HCT116 (cell line): ENCODE measurements at regions not wholly inside any gene's neighbourhood (a gene's known extent, or its start where the extent isn't known, plus 50 kb on each side); places are given as distances from the start of the nearest gene placed in this dataset.

ENCODE experiments used
- ATAC-seq: fragments of 200-7000 bp; cut with Tn5 transposase; 2 replicates; pipeline ENCODE4 v1.9.1; 2020; ENCODE audit warnings: mild to moderate bottlenecking, moderate library complexity
- BruUV-seq: library from RNA; stranded (reverse); fragments of 400-500 nt; replicated peaks from 2 replicates; lab custom pipeline; 2021; lab: Mats Ljungman, UMichigan
- CTCF ChIA-PET: fragments of 300-600 bp; sonication (Branson Sonifier 250); formaldehyde crosslinking; loops from one replicate; lab custom pipeline; 2021; ENCODE audit warnings: antibody characterized with exemption; lab: Charles Lee
- POLR2A ChIA-PET: fragments of 300-600, 350-600 bp; sonication (Branson Sonifier 250); formaldehyde crosslinking; loops from one replicate; lab custom pipeline; 2021; ENCODE audit warnings: antibody characterized with exemption; lab: Charles Lee
- RAD21 ChIA-PET, 2 experiments: fragments of 300-600 bp; sonication (Branson Sonifier 250); formaldehyde crosslinking; loops; one replicate each; lab custom pipeline; 2023; ENCODE audit warnings: low total read pairs in 2 of 2; ENCODE audit not compliant: uncharacterized antibody in 2 of 2, unreplicated experiment in 2 of 2, low non-redundant PET in 1 of 2; lab: Charles Lee
- DNase-seq: peaks from one replicate; pipeline ENCODE4 v3.0.0-alpha.2; 2010; ENCODE audit warnings: low read depth, low spot score
- H2AFZ ChIP-seq: fragments of 200-600 bp; shearing (Covaris generic), sonication (generic); 2 replicates; pipeline ENCODE4 v1.6.1; 2017; ENCODE audit warnings: low read depth, mixed run types, mixed read lengths, antibody characterized with exemption, low read length; ENCODE audit not compliant: poor library complexity, severe bottlenecking
- H3K27ac ChIP-seq: 2 replicates; pipeline ENCODE4 v1.5.1; 2012; ENCODE audit warnings: low read depth, low read length
- H3K27me3 ChIP-seq: fragments of 200-600 bp; sonication (generic); 2 replicates; pipeline ENCODE4 v1.6.1; 2016; ENCODE audit warnings: mixed run types, low read length, mixed read lengths; ENCODE audit not compliant: insufficient read depth
- H3K36me3 ChIP-seq, 2 experiments: fragments of 200-500 bp in 1 of 2; fragments of 200-600 bp in 1 of 2; sonication (Bioruptor generic) in 1 of 2; sonication (generic) in 1 of 2; 2 replicates each; pipeline versions ENCODE4 v1.5.1 to v1.6.1; 2014 to 2016; ENCODE audit warnings: low read length in 2 of 2, inconsistent platforms in 1 of 2, mixed read lengths in 1 of 2, mixed run types in 1 of 2; ENCODE audit not compliant: insufficient read depth in 2 of 2, control insufficient read depth in 1 of 2
- H3K4me1 ChIP-seq, 2 experiments: fragments of 200-600 bp in 1 of 2; sonication (generic) in 1 of 2; 2 replicates each; pipeline versions ENCODE4 v1.5.1 to v1.6.1; 2012 to 2017; ENCODE audit warnings: low read length in 2 of 2, inconsistent platforms in 1 of 2, mild to moderate bottlenecking in 1 of 2, mixed read lengths in 1 of 2, mixed run types in 1 of 2, moderate library complexity in 1 of 2; ENCODE audit not compliant: insufficient read depth in 2 of 2, control insufficient read depth in 1 of 2
- H3K4me2 ChIP-seq: fragments of 200-600 bp; sonication (generic); 2 replicates; pipeline ENCODE4 v1.6.1; 2017; ENCODE audit warnings: mixed run types, low read length, mixed read lengths
- H3K4me3 ChIP-seq, 2 experiments: fragments of 200-600 bp in 1 of 2; sonication (generic) in 1 of 2; replicated peaks in 1 of 2; 2 replicates each; pipeline ENCODE4 v1.5.1; 2011 to 2016; ENCODE audit warnings: low read length in 2 of 2, control low read depth in 1 of 2, low read depth in 1 of 2, mild to moderate bottlenecking in 1 of 2, mixed read lengths in 1 of 2, mixed run types in 1 of 2
- H3K79me2 ChIP-seq: fragments of 200-600 bp; sonication (generic); 2 replicates; pipeline ENCODE4 v1.6.1; 2017; ENCODE audit warnings: mild to moderate bottlenecking, mixed run types, low read length, moderate library complexity, mixed read lengths; ENCODE audit not compliant: insufficient read depth
- H3K9ac ChIP-seq: fragments of 200-600 bp; sonication (generic); 2 replicates; pipeline ENCODE4 v1.6.1; 2016; ENCODE audit warnings: low read length, mixed read lengths
- H3K9me2 ChIP-seq: fragments of 200-600 bp; sonication (generic), shearing (Covaris generic); 2 replicates; pipeline ENCODE4 v1.6.1; 2017; ENCODE audit warnings: mixed run types, mild to moderate bottlenecking, moderate library complexity; ENCODE audit not compliant: insufficient read depth
- H3K9me3 ChIP-seq, 2 experiments: fragments of 200-500 bp in 1 of 2; fragments of 200-600 bp in 1 of 2; sonication (Bioruptor generic) in 1 of 2; sonication (generic) in 1 of 2; 2 replicates each; pipeline ENCODE4 v1.6.1; 2014 to 2017; ENCODE audit warnings: low read length in 2 of 2, mixed read lengths in 2 of 2, inconsistent platforms in 1 of 2, low read depth in 1 of 2, mild to moderate bottlenecking in 1 of 2, mixed run types in 1 of 2, moderate library complexity in 1 of 2; ENCODE audit not compliant: control insufficient read depth in 1 of 2, insufficient read depth in 1 of 2
- H4K20me1 ChIP-seq: fragments of 200-600 bp; sonication (generic), shearing (Covaris generic); 2 replicates; pipeline ENCODE4 v1.6.1; 2017; ENCODE audit warnings: mixed run types, mild to moderate bottlenecking, moderate library complexity; ENCODE audit not compliant: insufficient read depth
- ATF3 ChIP-seq: IDR thresholded peaks from 2 replicates; pipeline ENCODE4 v1.6.1; 2012
- CBX3 ChIP-seq: IDR thresholded peaks from 2 replicates; pipeline ENCODE4 v1.6.1; 2012; ENCODE audit warnings: low read depth
- CEBPB ChIP-seq: IDR thresholded peaks from 2 replicates; pipeline ENCODE4 v1.6.1; 2012; ENCODE audit warnings: low read depth
- CTCF ChIP-seq, 3 experiments: fragments of 200-600 bp in 1 of 3; sonication (generic) in 1 of 3; IDR thresholded peaks in 2 of 3; conservative IDR thresholded peaks in 1 of 3; 2 replicates each; pipeline ENCODE4 v1.5.1; 2012 to 2017; ENCODE audit warnings: low read depth in 2 of 3, low read length in 2 of 3, antibody characterized with exemption in 1 of 3, borderline replicate concordance in 1 of 3, control low read depth in 1 of 3, mild to moderate bottlenecking in 1 of 3, mixed read lengths in 1 of 3, mixed run types in 1 of 3, moderate library complexity in 1 of 3; ENCODE audit not compliant: insufficient read depth in 1 of 3
- ELF1 ChIP-seq: IDR thresholded peaks from 2 replicates; pipeline ENCODE4 v1.6.1; 2012; ENCODE audit warnings: low read depth, borderline replicate concordance
- EZH2phosphoT487 ChIP-seq: fragments of 200-600 bp; IDR thresholded peaks from 2 replicates; pipeline ENCODE4 v1.6.1; 2018; ENCODE audit warnings: antibody characterized with exemption, borderline replicate concordance
- FOSL1 ChIP-seq: IDR thresholded peaks from 2 replicates; pipeline ENCODE4 v1.6.1; 2012; ENCODE audit warnings: low read depth
- JUND ChIP-seq: IDR thresholded peaks from 2 replicates; pipeline ENCODE4 v1.6.1; 2012
- POLR2A ChIP-seq: IDR thresholded peaks from 2 replicates; pipeline ENCODE4 v1.7.0; 2011; ENCODE audit warnings: borderline replicate concordance; ENCODE audit not compliant: insufficient read depth, insufficient read length; ENCODE audit errors: extremely low read depth
- RAD21 ChIP-seq: IDR thresholded peaks from 2 replicates; pipeline ENCODE4 v1.6.1; 2012; ENCODE audit warnings: low read depth, mild to moderate bottlenecking
- TCF7L2 ChIP-seq: IDR thresholded peaks from 2 replicates; pipeline ENCODE4 v1.7.0; 2011; ENCODE audit warnings: borderline replicate concordance, inconsistent platforms; ENCODE audit not compliant: insufficient read depth, insufficient read length; ENCODE audit errors: extremely low read depth
- ZFX ChIP-seq: fragments of 450-650 bp; IDR thresholded peaks from 2 replicates; pipeline ENCODE4 v1.6.1; 2017
- ZNF274 ChIP-seq: fragments of 200-500 bp; sonication (Bioruptor generic); IDR thresholded peaks from 2 replicates; pipeline ENCODE4 v1.6.1; 2014; ENCODE audit warnings: mild to moderate bottlenecking, low read depth, low read length, inconsistent platforms
- intact Hi-C: fragments of 100-400 bp; cut with micrococcal nuclease; formaldehyde crosslinking; loops from 2 replicates; pipeline ENCODE4 v1.10.0; 2022
- TF ChIP-seq, protein P1 (sequence below): IDR thresholded peaks from 2 replicates; pipeline ENCODE4 v1.6.1; 2012

DNA sequence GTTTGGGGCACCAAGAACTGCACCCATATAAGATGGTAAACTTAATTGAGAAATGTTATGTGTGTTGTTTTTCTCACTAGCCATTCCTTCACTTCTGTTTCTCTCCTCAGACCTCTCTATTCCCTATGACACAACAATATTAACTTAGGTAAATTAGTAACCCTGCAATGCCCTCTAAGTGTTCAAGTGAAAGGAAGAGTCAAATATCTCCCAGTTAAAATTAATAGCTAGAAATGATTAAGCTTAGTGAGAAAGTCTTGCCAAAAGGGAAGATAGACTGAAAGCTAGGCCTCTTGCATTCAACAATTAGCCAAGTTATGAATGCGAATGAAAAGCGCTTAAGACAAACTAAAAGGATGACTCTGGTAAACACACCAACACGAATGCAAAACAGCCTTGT, 132.9 kb upstream of the KLF8 start (continued):
- TF ChIP-seq CTCF (IDR thresholded peaks at IDR 0.05 in 2 of 3, conservative IDR thresholded peaks at IDR 0.05 in 1 of 3; ENCODE audit: borderline replicate concordance in 1 of 3, insufficient read depth in 1 of 3, low read depth in 2 of 3, low read length in 2 of 3): no peak
- no peak for TF ChIP-seq CBX3
- no peak for TF ChIP-seq FOSL1
- TF ChIP-seq JUND: no peak
- no peak for TF ChIP-seq EZH2phosphoT487
- no peak for TF ChIP-seq POLR2A
- TF ChIP-seq, protein P1, sequence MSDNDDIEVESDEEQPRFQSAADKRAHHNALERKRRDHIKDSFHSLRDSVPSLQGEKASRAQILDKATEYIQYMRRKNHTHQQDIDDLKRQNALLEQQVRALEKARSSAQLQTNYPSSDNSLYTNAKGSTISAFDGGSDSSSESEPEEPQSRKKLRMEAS: no peak
- TF ChIP-seq ZNF274: no peak
- no peak for TF ChIP-seq RAD21
- TF ChIP-seq ATF3: no peak
- no peak for TF ChIP-seq ELF1
- TF ChIP-seq, all 23 proteins: peak for 0

DNA sequence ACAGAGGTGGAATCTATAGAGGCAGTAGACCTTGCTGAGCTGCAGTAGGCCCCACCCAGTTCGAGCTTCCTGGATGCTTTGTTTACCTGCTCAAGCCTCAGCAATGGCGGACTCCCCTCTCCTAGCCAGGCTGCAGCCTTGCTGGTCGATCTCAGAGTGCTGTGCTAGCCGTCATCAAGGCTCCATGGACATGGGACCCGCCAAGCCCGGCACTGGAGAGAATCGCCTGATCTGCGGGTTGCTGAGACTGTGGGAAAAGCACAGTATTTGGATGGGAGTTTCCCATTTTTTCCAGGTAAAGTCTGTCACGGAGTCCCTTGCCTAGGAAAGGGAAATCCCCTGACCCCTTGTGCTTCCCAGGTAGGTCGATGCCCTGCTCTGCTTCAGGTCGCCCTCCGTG, 124.8 kb upstream of the KLF8 start:
- no peak overlapping the region for H3K4me3 ChIP-seq
- H3K4me1 ChIP-seq: no peaks in the 10 kb centered on the region
- no TSS peak for BruUV-seq
- no peak overlapping the region for H3K4me2 ChIP-seq
- no peak overlapping the region for H3K9ac ChIP-seq
- H3K79me2 ChIP-seq: no peaks in the 10 kb centered on the region
- DNase-seq (no peak), ATAC-seq (no peak)
- ChIA-PET POLR2A (no interaction called here), CTCF (no interaction called here), RAD21 (no interaction called here)
- H3K9me2 ChIP-seq: no peaks in the 10 kb centered on the region
- intact Hi-C loops: no loop called here
- no peak for TF ChIP-seq EZH2phosphoT487
- no peak for TF ChIP-seq CEBPB
- TF ChIP-seq CBX3: no peak
- no peak for TF ChIP-seq CTCF (IDR thresholded peaks at IDR 0.05 in 2 of 3, conservative IDR thresholded peaks at IDR 0.05 in 1 of 3; ENCODE audit: borderline replicate concordance in 1 of 3, insufficient read depth in 1 of 3, low read depth in 2 of 3, low read length in 2 of 3)
- TF ChIP-seq TCF7L2: no peak
- no peak for TF ChIP-seq FOSL1
- no peak for TF ChIP-seq ZFX
- no peaks in the 10 kb centered on the region for H3K27me3 ChIP-seq
- H2AFZ ChIP-seq: no peak overlapping the region
- no peaks in the 10 kb centered on the region for H3K36me3 ChIP-seq
- no peaks in the 10 kb centered on the region for H3K9me3 ChIP-seq
- no peaks in the 10 kb centered on the region for H4K20me1 ChIP-seq
- H3K27ac ChIP-seq: no peak overlapping the region
